ENCODE measurements at regions not wholly inside any gene's neighbourhood (a gene's known extent, or its start where the extent isn't known, plus 50 kb on each side); places are given as distances from the start of the nearest gene placed in this dataset.

DNA sequence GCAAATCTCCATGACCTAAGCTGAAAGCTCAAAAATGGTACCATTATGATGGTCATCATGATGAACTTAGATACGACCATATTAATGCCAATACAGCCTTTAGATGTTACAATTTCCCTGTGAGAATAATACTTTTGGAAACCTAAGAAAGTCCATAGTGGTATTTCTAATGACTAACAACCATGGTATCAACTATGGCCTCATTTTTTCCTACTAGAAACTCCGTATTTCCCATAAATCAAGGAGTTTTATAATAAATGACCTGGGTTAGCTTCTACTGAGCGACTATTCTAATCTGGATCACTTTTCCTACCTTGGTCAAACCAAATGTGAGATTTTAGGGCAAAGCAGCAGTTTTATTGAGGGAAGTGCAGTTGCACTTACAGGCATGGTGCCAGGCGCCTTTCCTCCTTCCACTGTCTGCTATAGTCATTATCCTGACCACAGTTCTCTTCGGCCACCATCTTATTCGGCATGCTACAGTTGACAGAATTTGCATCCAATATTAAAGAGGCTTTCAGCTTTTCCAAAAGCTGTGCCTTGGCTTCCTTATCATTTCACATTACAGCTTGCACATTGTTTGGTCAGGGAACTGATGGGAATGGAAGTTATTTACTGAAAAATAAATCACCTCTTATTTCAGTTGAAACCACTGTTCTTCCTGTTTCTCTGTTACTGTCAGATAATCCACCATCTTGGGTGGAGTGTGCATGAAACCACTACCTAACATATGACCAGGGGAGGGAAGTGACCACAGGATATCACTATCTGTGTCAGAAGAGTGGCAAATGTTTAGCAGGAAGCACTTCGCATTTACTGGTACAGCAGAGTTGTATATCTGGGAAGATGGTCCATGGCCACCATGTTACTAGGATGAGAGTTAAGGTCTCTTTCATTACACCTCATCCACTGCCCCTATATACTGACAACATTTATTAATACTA is 74.5 kb upstream of the PICALM start:
- DNase-seq (ENCODE audit: low read depth, low spot score): no peak

DNA sequence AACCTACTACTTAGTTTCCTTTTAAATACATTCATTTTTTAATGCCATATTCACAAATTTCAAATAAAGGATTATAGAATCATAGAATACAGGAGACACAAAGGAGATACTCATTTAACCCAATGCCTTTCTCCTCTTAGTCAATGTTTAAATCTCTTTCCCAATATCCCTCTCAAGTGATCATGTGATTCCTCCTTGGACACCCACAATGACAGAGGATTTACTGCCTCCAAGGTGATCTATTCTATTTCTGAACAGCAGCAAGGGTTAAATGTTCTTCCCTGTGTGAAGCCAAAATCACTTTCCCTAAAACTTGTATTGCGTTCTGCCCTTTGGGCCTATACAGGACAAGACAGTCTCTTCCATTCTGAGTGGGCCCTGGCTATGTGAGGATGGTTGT is 73.3 kb upstream of the PICALM start:
- DNase-seq (ENCODE audit: low read depth, low spot score): no peak
- in situ Hi-C loops (cut with HindIII; ENCODE audit: low sequenced_read_pairs): no loop called here
- TF ChIP-seq, protein P1, sequence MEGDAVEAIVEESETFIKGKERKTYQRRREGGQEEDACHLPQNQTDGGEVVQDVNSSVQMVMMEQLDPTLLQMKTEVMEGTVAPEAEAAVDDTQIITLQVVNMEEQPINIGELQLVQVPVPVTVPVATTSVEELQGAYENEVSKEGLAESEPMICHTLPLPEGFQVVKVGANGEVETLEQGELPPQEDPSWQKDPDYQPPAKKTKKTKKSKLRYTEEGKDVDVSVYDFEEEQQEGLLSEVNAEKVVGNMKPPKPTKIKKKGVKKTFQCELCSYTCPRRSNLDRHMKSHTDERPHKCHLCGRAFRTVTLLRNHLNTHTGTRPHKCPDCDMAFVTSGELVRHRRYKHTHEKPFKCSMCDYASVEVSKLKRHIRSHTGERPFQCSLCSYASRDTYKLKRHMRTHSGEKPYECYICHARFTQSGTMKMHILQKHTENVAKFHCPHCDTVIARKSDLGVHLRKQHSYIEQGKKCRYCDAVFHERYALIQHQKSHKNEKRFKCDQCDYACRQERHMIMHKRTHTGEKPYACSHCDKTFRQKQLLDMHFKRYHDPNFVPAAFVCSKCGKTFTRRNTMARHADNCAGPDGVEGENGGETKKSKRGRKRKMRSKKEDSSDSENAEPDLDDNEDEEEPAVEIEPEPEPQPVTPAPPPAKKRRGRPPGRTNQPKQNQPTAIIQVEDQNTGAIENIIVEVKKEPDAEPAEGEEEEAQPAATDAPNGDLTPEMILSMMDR (IDR thresholded peaks at IDR 0.05; ENCODE audit: low read depth, low read length): no peak
- H3K4me3 ChIP-seq (ENCODE audit: low read depth, low read length): no peak overlapping the region

More for the DNA sequence above, 74.5 kb upstream of the PICALM start:
- H3K4me3 ChIP-seq (ENCODE audit: low read depth, low read length): no peak overlapping the region
- TF ChIP-seq, protein P1 (IDR thresholded peaks at IDR 0.05; ENCODE audit: low read depth, low read length): no peak
- in situ Hi-C loops (cut with HindIII; ENCODE audit: low sequenced_read_pairs): no loop called here

DNA sequence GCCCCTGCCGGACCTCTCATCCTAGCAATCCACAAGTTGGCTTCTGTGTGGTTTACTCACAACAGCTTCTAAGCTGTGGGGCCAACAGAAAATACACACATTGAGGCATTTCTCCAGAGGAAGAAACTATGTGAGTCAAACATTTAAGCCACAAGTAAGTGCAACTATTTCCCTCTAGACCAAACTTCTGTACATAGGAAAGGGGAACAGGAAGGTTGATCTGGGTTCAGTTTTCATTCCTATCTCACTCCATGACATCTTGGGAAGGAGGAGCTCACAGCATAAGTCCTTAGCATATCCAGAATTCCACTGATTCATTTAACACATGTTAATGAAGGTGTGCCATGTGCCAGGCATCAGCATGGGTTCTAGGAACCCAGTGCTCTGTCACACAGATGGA is 72.8 kb upstream of the PICALM start:
- TF ChIP-seq, protein P1 (IDR thresholded peaks at IDR 0.05; ENCODE audit: low read depth, low read length): no peak
- in situ Hi-C loops (cut with HindIII; ENCODE audit: low sequenced_read_pairs): no loop called here
- no peak overlapping the region for H3K4me3 ChIP-seq (ENCODE audit: low read depth, low read length)
- no peak for DNase-seq (ENCODE audit: low read depth, low spot score)

DNA sequence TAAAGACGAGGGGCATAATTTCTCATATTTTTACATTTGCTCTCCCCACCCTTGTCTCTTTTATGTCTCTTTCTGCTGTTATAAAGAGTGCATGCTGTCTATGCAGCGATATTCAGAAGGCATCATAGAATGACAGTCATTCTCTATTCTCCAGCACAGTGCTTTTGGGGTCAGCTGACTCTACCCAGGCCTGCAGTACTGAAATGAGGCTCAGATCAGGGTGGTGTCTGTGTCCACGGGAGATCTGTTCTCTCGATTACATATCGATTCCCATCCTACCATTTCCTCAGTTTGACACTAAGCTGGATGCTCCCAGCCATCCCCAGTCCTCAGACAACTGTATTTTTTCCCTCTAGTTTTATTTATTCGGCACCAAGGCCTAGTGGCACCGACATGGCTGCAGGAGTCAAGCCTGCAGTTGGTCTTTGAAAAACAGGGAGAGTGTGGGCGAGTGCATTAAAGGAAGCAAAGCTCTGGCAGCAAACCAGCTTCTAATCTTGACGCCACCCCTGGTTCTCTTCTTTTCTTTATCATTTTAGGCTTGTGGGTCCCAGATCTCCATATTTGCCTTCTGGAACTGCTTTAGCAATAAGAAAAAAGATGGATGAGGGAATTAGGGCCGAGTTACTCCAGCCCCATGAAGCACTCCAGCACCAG is 71.6 kb upstream of the PICALM start:
- in situ Hi-C loops (cut with HindIII; ENCODE audit: low sequenced_read_pairs): no loop called here
- H3K4me3 ChIP-seq (ENCODE audit: low read depth, low read length): no peak overlapping the region
- TF ChIP-seq, protein P1 (IDR thresholded peaks at IDR 0.05; ENCODE audit: low read depth, low read length): no peak
- DNase-seq (ENCODE audit: low read depth, low spot score): no peak

DNA sequence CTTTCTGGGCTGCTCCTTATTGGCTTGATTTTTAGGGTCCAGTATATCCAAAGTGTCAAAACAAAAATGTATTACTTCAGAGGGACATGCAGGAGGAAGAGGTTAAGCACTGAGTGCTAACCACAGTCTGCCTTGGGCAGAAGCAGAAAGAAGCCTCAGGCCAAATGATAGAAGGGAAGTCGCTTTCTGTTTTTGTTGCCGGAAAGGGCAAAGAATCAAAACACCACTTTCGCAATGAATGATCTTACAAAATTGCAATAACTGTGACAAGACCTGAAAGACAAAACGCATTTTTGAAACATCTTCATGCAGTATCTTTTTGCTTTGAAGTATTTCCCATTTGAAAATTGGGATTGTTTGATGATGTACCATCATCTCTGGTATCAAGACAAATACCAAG is 70.1 kb upstream of the PICALM start:
- TF ChIP-seq, protein P1 (IDR thresholded peaks at IDR 0.05; ENCODE audit: low read depth, low read length): no peak
- H3K4me3 ChIP-seq (ENCODE audit: low read depth, low read length): no peak overlapping the region
- in situ Hi-C loops (cut with HindIII; ENCODE audit: low sequenced_read_pairs): no loop called here
- DNase-seq (ENCODE audit: low read depth, low spot score): no peak

DNA sequence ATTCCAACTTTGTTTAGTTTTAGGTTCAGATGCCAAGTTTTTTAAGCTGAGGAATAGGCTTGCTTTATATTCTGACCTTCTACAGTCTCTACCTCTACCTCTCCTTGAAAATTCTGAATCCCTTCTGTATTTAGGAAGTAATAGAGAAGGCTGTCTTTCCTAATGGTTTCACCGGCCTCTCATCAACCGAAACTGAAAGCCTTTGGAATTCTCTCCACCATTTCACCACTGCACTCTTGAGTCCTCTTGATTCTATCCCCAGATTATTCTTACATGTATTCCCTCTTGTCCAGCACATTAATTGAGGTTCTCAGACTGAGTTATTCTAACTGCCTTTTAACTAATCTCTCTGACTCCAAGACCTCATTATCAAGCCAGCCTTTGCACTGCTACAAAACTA is 67.7 kb upstream of the PICALM start:
- in situ Hi-C loops (cut with HindIII; ENCODE audit: low sequenced_read_pairs): no loop called here
- H3K4me3 ChIP-seq (ENCODE audit: low read depth, low read length): no peak overlapping the region
- TF ChIP-seq, protein P1 (IDR thresholded peaks at IDR 0.05; ENCODE audit: low read depth, low read length): no peak
- DNase-seq (ENCODE audit: low read depth, low spot score): no peak

Data from astrocyte of the spinal cord (primary cell).